ENCODE measurements at regions not wholly inside any gene's neighbourhood (a gene's known extent, or its start where the extent isn't known, plus 50 kb on each side); places are given as distances from the start of the nearest gene placed in this dataset.
"Not testable (repeated sequence)": the region's sequence is repeated elsewhere in the genome, so short reads cannot be mapped to it uniquely, and the experiment has no call there.

DNA sequence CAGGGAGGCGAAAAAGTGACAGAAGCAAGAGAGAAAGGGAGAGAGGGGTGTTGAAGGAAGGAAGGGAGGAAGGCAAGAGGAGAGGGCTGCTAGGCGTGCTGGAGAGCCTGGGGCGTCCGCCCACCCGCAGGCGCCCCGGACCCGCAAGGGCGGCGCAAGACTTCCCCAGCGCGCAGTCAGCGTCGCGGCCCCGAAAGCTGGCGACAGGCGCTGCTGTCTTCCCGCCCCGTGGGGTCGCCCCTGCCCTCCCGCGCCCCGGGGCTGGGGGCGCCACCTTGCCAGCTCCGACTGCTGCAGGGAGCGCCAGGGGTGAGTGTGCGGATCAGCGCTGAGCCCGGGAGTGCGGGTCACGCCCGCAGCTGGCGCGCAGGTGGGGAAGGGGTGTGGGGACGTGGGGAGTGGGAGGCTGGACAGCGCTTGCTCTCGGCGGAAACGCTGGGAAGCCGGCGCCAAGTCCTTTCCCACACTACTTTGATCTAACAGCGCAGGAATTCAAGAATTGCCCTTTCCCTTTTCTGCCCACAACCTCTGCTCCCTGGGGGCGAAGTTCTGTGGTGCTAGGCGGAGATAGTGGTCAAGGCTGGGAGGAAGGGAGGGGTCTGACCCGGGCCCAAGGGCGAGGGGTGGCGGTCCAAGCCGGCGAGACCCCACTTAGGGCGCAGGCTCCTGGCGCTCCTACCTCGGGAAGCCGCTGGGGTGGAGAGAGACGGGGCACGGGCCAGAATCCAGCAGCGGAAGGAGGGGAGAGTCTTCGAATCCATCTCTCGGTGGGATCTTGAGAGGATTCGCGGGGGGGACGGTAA is 266.1 kb downstream of the CGGBP1 start, which contains the start of gene HTR1F:
HTR1F (plus strand) TSS at position 173 of the 803 bp plus-strand sequence.
- no peak for DNase-seq

DNA sequence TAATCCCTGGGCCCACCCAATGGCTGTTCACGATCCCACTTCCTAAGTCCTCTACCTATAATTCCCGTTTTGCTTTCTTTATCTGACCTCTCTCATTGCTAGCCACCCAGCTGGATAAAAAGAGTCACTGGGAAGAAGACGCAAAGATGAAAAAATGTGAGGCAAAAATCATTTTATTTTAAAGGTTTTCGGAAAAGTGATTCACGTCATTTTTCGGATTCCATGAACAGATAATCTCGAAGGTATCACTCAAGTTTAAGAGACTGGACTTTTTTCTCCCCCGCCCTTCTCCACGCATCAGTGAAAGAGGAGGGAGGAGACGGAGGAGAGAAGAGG is 266.6 kb downstream of the CGGBP1 start:
- no peak for DNase-seq

DNA sequence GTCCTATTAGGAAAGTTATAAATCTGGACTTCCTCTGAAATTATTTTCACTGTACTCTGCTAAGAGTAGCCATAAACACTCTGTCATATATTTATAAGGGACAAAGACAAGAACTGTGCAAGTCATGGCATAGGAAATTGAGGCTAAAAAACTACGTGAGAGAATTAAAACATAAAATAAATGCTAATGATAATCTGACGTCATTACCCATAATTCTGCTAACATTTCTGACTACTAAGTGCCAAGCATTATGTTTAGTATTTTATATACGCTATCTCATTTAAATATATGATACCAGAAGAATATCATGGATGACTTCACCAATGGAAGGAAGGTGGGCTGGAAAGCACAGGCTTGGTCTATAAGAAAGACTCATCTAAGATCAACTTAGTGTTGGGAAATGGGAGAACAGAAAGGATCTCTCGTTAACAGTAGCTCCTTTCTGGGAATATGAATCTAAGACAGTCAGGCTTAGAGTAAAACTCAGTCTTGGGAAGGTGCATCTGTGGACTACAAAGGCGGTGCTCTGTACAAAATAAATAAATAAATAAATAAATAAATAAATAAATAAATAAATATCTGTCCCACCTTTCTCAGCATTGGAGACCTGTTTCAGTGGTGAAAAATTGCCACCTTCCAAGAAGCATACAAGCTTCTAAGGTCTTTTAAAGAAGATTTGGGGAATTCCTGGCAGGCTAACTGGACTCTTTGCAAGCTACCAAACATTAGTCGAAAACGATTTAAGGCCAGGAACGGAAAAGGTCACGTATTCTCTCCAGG is 267.4 kb downstream of the CGGBP1 start:
- DNase-seq, result no peak

DNA sequence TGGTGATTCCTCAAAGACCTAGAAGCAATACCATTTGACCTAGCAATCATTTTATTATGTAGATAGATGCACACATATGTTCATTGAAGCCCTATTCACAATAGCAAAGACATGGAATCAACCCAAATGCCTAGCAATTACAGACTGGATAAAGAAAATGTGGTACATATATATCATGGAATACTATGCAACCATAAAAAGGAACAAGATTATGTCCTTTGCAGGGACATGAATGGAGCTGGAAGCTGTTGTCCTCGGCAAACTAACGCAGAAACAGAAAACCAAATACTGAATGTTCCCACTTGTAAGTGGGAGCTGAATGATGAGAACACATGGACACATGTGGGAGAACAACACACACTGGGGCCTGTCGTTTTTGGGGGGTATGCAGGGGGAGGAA is 269.8 kb downstream of the CGGBP1 start:
- not testable (repeated sequence) for DNase-seq

DNA sequence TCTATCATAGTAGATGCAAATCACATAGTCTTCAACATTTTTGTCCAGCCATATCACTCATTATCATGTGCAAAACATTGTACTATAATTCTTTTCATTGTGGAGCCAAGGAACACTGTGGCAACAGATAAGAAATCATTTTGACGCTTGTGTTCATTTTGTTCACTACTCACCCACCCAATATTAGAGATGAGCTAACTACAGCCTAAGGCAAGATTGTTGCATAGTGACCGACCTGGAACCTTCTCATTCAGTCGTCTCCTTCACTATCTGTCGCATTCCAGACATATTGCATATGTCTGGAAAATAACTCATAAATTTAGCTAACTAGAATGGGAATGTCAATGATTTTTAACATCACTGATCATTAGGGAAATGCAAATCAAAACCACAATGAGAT is 270.3 kb downstream of the CGGBP1 start:
- no peak for DNase-seq

DNA sequence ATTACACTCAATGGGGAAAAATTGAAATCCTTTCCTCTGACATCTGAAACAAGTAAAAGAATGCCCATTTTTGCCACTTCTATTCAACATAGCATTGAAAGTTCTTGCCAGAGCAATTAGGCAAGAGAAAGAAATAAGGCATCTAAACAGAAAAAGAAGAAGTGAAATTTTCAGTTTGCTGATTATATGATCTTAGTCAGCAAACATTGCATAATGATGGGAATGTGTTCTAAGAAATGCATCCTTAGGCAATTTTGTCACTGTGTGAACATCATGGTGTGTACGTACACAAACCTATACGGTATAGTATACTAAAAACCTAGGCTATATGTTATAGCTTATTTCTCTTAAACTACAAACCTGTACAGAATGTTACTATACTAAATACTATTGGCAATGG is 278.0 kb downstream of the CGGBP1 start:
- no peak for DNase-seq

DNA sequence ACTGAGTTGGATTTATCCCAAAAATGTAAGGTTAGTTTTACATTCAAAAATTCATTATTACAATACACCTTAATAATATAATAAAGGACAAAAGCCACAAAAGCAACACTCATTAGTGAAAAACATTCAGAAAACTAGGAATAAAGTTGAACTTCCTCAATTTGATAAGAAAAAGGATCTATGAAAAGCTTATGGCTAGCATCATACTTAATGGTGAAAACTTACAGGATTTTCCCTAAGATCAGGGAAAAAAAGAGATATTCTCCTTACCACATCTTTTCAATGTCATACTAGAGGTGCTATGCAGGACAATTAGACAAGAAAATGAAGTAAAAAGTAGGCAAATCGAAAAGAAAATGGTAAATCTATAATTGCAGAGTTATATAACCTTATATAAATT is 279.9 kb downstream of the CGGBP1 start:
- no peak for DNase-seq

DNA sequence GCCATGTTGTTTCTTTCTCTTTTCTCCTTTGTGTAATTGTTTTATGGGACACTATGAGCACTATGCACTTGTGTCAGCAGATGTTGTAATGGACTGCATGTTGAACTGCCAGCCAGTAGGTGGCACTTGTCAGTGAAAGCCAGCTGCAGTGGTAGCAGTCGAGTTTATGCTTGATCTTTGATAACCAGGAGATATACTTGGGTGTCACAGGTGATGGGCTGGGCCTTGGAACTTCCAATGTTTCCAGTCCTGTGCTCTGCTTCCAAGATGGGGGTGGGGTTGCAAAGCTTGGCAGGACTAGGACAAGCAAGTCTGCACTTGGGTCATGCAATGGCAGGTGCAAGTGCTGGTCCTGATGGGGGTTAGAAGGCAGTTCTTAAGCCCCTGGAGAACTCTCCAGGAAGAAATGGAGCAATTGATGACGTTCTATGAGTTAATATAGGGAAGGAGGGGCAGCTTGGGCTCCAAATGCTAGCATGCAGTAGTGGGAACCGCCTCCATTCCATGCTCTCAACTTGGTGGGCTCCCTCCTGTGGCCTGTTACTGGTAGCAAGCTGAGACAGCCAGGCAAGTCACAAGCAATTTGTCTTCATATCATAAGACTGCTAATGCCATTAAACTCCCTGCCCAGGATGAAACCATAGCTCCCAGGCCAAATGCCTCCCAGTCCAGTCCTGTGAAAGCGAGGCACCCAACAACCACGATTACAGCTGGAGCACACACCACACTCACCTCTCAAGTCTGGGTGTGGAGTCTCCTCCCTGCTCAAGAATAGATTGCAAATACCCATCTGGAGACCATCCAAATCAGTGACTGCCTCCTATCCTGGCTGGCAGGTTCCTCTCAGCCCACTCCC is 287.2 kb downstream of the CGGBP1 start:
- DNase-seq, result peak in 5 of 6 experiments; percentile 5 to 37 (median 17)

DNA sequence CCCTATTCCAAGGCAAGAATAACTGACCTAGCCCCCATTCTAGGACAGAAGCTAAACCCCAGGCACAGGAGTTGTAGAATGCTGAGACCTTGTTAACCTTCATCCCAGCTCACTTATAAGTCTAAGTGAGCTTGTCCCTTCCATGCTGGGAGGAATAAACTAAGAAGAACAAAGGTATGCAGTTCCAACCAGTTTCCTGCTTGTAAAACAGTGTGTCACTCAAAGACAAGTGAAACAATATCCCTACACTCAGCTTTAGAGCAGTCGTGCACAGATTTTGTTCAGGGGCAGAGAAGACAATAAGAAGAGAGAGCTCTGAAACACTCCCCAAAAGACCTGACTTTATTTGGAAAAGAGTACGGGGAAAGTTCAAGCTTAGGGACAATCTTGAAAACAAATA is 292.1 kb downstream of the CGGBP1 start:
- DNase-seq, result no peak

DNA sequence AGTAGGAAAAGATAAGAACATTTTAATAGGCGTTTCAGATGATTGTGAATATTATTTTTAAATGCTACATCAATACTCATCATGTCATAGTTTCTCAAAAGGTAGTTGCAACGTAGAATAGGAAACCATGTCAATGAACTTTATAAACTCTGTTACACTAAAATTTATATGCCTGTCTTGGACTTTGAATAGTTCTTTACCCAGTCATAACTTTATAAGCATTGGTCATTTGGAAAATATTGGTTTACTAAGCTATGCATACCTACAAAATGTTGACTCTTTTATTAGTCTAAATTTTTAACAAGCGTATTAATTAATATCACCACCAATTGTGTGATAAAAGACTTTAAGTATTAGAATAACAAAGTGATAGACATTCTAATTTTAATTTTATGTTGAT is 293.5 kb downstream of the CGGBP1 start:
- no peak for DNase-seq

DNA sequence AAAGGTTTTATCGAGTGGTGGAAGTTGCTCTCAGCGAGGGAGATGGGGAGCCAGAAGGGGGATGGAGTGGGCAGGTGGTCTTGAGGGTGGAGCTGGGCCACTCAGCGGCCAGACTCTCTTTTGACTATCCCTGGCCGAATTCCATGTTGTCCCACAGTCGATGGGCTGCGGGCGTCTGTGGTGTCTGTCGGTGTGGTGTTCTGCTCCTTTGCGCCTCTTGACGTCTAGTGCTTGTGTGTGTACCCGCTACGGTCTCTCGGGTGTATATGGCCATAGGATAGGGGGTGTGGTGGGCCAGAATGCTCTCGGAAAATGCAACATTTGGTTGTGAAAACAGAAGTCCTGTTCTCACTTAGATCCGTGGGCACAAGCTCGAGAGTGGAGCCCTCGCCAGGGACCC is 297.0 kb downstream of the CGGBP1 start:
- no peak for DNase-seq

DNA sequence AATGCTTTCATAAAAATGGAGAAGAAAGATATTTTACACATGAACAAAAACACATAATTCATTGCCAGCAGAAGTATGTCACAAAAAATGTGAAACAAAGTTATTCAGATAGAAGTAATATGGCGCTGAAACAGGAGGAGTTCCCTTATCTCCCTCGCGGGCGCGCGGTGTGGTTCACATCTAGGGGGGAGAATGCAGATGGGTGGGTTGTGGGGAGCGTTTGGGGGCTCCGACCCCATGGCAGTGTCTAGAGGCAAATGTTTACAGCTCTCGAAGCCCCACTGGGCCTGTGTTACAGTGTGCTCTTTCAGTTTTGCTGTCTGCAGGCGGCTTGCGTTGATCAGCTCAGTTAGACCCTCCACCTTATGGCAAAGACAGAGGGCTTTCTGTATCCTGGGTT is 297.5 kb downstream of the CGGBP1 start:
- DNase-seq, result no peak

DNA sequence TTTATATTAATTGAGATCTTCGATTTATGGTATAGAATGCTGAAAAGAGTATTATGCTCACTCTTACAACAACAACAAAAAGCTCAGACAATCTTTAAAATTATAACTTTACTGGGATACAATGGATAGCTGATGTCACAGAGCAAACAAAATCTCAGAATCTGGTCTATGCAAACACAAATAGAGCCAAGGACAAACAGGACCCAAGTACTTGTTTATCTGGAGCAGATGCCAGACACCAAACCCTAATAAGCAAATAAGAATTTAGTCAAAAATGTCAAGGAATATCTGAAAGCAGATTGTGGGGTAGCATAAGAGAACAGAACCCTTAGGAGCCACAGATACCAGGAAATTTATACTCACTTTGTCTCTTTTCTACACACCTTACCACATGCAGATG is 302.2 kb downstream of the CGGBP1 start:
- DNase-seq, result no peak

DNA sequence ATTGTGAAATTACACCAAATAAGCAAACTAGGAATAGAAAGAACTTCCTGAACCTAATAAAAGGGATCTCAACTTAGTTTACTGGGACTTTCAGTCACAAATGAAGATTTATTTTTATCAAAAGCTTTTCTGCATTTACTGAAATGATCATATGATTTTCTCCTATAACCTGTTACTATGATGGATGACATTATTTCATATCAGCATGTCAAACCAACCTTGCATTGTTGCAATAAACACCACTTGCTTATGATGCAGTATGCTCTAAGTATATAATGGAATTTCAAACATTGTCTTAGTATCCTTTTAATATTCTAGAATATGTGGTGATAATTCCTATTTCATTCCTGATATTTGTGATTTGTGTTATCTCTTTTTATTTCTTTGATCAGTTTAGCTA is 303.0 kb downstream of the CGGBP1 start:
- no peak for DNase-seq

DNA sequence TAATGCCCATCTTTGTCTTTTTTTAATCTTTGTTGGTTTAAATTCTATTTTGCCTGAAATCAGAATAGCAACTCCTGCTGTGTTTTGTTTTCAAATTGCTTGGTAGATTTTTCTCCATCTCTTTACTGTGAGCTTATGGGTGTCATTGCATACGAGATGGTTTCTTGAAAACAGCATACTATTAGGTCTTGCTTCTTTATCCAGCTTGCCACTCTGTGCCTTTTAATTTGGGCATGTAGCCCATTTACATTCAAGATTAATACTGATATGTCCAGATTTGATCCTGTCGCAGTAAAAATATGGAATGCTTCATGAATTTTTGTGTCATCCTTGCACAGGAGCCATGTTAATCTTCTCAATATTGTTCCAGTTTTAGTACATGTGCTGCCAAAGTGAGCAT is 316.6 kb downstream of the CGGBP1 start:
- DNase-seq, result no peak

DNA sequence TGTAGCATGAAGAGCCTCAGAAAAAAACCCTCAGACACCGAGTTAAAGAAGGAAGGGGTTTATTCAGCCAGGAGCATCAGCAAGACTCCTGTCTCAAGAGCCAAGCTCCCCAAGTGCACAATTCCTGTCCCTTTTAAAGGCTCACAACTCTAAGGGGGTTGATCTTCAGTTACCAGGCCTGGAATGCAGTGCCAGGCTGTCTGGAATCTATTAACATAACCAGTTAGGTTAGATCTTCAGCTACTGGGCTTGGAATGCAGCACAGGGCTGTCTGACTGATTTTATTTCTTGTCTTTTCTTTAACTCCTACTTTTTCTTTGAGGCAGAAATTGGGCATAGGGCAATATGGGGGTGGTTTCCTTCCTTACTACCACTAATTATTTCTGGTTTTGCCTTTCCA is 317.9 kb downstream of the CGGBP1 start:
- not testable (repeated sequence) for DNase-seq

DNA sequence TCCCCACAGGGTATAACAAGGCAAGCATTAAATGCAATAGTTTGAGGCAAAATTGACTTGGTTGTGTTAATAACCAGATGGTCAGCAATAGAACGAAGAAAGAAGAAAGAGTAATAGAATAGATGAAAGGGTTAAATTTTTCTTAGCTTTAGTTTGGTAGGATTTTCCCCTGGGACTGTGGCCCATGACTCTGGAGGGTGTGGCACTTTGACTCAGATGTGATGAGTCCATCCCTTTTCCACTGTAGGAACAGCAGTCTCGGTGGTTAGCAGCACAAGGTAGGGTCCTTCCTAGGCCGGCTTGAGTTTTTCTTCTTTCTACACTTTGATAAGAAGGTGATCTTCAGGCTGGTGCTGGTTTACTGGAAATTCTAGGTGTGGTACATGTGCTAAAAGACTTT is 321.0 kb downstream of the CGGBP1 start:
- DNase-seq, result not testable (repeated sequence)

DNA sequence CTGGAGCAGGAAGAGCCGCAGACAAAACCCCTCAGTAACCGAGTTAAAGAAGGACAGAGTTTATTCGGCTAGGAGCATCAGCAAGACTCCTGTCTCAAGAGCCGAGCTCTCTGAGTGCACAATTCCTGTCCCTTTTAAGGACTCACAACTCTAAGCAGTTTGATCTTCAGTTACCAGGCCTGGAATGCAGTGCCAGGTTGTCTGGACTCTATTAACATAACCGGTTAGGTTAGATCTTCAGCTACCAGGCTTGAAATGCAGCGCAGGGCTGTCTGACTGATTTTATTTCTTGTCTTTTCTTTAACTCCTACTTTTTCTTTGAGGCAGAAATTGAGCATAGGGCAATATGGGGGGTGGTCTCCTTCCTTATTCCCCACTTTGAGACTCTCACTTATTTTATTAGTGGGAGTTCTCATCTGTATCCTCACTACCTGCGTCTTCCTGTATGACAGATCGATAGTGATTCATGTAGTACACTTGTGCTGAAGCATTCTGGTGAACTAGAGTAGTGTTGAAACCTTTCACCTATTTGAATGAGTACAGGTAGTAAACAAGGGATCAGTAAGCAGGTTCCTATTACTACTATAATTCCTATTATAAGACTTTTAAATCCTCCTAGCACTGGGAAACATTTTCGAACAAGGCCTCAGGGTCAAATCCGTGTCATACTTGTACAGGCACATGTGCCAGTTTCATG is 325.0 kb downstream of the CGGBP1 start:
- no peak for DNase-seq

DNA sequence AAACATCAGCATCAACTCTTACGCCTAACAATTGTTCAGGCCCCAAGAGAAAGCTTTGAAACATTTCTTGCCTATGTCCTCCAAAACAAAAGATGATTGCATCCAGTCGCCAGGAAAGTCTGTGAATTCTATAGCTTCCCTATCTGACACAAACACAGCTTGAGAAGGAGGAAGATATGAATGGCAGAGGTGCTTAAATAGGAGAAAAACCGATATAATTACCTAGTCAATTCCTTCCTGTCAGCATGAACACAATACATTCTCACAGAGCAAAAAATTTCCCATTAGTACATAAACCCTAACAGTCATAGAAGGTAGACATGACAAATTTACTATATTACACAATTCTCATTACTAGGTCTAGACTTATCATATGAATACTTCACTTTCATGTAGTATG is 326.5 kb downstream of the CGGBP1 start:
- no peak for DNase-seq

DNA sequence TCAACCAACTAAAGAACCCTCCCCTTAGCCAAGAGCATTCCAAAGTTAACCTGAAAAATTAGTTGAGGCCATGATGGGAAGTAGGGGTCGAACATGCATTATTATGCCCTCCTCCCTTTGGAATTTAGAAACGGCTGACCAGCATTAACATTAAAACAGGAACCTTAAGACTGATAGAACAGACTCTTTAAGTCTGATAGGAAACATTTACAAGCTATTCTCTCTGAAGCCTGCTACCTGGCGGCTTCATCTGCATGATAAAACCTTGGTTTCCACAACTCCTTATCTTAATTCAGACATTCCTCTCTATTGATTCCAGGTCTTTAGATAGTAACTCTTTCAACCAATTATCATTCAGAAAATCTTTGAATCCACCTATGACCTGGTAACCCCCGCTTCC is 331.0 kb downstream of the CGGBP1 start:
- DNase-seq, result no peak

DNA sequence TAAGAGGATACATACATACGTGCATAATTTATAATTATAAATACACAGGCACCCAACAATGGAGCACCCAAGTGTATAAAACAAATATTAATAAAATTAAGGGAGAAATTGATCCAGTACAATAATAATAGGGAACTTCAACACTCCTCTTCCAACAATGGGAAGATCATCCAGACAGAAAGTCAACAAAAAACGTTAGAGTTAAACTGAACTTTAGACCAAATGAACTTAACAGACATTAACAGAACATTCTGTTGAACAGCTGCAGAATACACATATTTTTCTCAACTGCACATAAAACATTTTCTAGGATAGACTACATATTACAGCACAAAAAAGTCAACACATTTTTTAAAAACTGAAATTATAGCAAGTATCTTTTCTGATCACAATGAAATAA is 339.7 kb downstream of the CGGBP1 start:
- DNase-seq, result no peak

DNA sequence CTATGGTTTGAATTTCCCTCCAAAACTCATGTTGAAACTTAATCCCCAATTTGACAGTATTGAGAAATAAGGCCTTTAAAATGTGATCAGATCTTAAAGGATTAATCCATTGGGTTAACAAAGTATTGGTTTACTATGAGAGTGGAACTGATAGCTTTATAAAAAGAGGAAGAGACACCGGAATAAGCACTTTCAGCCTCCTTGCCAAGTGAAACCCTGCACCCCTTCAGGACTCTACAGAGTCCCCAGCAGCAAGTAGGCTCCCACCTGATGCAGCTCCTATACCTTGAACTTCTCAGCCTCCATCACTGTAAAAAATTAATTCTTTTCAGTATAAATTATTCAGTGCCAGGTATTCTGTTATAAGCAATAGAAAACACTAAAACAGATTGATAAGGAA is 348.3 kb downstream of the CGGBP1 start:
- DNase-seq, result no peak

DNA sequence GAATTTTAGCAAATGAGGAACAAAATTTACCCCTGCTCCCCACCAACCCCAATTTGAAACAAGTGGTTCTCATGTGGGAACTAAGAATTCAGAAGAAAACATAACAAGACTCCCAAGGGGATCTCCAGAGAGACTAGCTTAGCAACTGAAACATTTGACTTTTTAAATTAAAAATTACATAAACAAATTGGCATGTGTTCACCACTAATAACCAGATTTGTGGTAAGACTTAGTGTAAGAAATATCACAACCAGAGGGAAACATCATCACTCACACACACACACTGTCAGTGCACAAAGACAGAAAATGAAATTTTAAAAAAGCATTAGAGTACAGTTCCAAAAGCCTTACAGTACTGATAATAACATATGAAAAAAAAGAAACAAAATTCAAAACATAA is 348.8 kb downstream of the CGGBP1 start:
- DNase-seq, result no peak

Measured in stimulated activated naive CD4-positive, alpha-beta T cell (primary cell).